ENCODE measurements at regions not wholly inside any gene's neighbourhood (a gene's known extent, or its start where the extent isn't known, plus 50 kb on each side); places are given as distances from the start of the nearest gene placed in this dataset.
"Not testable (repeated sequence)": the region's sequence is repeated elsewhere in the genome, so short reads cannot be mapped to it uniquely, and the experiment has no call there.

GRCh38 chr4:188439641-188440311 is 300.5 kb downstream of the TRIML1 start:
- DNase-seq = no peak

- no peak for DNase-seq
Measured at GRCh38 chr4:188444500-188444899, 305.3 kb downstream of the TRIML1 start.

- not testable (repeated sequence) for DNase-seq
Measured at GRCh38 chr4:188448996-188449395, 309.8 kb downstream of the TRIML1 start.

GRCh38 chr4:188450571-188450970 is 311.3 kb downstream of the TRIML1 start:
- DNase-seq = no peak

- DNase-seq = no peak
Measured at GRCh38 chr4:188452097-188452496, 312.9 kb downstream of the TRIML1 start.

- DNase-seq = no peak
Measured at GRCh38 chr4:188454575-188454974, 315.3 kb downstream of the TRIML1 start.

- DNase-seq = no peak
Measured at GRCh38 chr4:188455062-188455752, 316.0 kb downstream of the TRIML1 start.

GRCh38 chr4:188459381-188459780 is 320.1 kb downstream of the TRIML1 start:
- no peak for DNase-seq

GRCh38 chr4:188463909-188464308 is 324.7 kb downstream of the TRIML1 start:
- no peak for DNase-seq

- no peak for DNase-seq
Measured at GRCh38 chr4:188466001-188466400, 326.8 kb downstream of the TRIML1 start.

- DNase-seq = no peak
Measured at GRCh38 chr4:188484256-188484655, 345.0 kb downstream of the TRIML1 start.

GRCh38 chr4:188485906-188486305 is 346.7 kb downstream of the TRIML1 start:
- no peak for DNase-seq

- DNase-seq = no peak
Measured at GRCh38 chr4:188492886-188493285, 353.6 kb downstream of the TRIML1 start.

GRCh38 chr4:188495169-188495568 is 355.9 kb downstream of the TRIML1 start:
- DNase-seq = no peak

GRCh38 chr4:188511431-188511830 is 372.2 kb downstream of the TRIML1 start:
- no peak for DNase-seq

GRCh38 chr4:188532751-188533150 is 393.5 kb downstream of the TRIML1 start:
- DNase-seq = no peak

GRCh38 chr4:188534297-188534696 is 395.1 kb downstream of the TRIML1 start:
- no peak for DNase-seq

- DNase-seq = no peak
Measured at GRCh38 chr4:188534917-188535316, 395.7 kb downstream of the TRIML1 start.

GRCh38 chr4:188536826-188537225 is 397.6 kb downstream of the TRIML1 start:
- no peak for DNase-seq

- DNase-seq = no peak
Measured at GRCh38 chr4:188550296-188550695, 411.1 kb downstream of the TRIML1 start.

- no peak for DNase-seq
Measured at GRCh38 chr4:188551156-188551555, 411.9 kb downstream of the TRIML1 start.

GRCh38 chr4:188552741-188553275 is 413.6 kb downstream of the TRIML1 start:
- no peak for DNase-seq

GRCh38 chr4:188554413-188554812 is 415.2 kb downstream of the TRIML1 start:
- no peak for DNase-seq

GRCh38 chr4:188573104-188573503 is 433.9 kb downstream of the TRIML1 start:
- DNase-seq = no peak

Data from activated T-cell treated with anti-CD3 and anti-CD28 coated beads for 4 hours (primary cell).